Osteocyte (in vitro differentiated cells): ENCODE measurements at regions not wholly inside any gene's neighbourhood (a gene's known extent, or its start where the extent isn't known, plus 50 kb on each side); places are given as distances from the start of the nearest gene placed in this dataset.

Source experiments
- DNase-seq: peaks from one replicate; pipeline ENCODE4 v3.0.0; 2021; ENCODE audit warnings: mixed read lengths; ENCODE audit not compliant: unreplicated experiment; ENCODE audit errors: extremely low spot score
- H3K27ac Mint-ChIP-seq: one replicate; pipeline ENCODE4 v1.8.0; 2021; ENCODE audit warnings: mild to moderate bottlenecking, mixed read lengths; ENCODE audit not compliant: unreplicated experiment
- H3K27me3 Mint-ChIP-seq: one replicate; pipeline ENCODE4 v1.8.0; 2021; ENCODE audit warnings: mixed read lengths; ENCODE audit not compliant: unreplicated experiment
- H3K36me3 Mint-ChIP-seq: one replicate; pipeline ENCODE4 v1.8.0; 2021; ENCODE audit warnings: mixed read lengths; ENCODE audit not compliant: unreplicated experiment
- H3K4me1 Mint-ChIP-seq: one replicate; pipeline ENCODE4 v1.8.0; 2021; ENCODE audit warnings: mixed read lengths; ENCODE audit not compliant: unreplicated experiment
- H3K4me3 Mint-ChIP-seq: one replicate; pipeline ENCODE4 v1.8.0; 2021; ENCODE audit warnings: mild to moderate bottlenecking, moderate library complexity, mixed read lengths; ENCODE audit not compliant: unreplicated experiment
- H3K9me3 Mint-ChIP-seq: one replicate; pipeline ENCODE4 v1.8.0; 2021; ENCODE audit warnings: mixed read lengths; ENCODE audit not compliant: unreplicated experiment
- TF ChIP-seq, protein P1 (sequence below): fragments of 200-600 bp; sonication (generic); IDR thresholded peaks from 2 replicates; pipeline ENCODE4 v1.5.0; 2021; ENCODE audit warnings: antibody characterized with exemption, mild to moderate bottlenecking, moderate library complexity

DNA sequence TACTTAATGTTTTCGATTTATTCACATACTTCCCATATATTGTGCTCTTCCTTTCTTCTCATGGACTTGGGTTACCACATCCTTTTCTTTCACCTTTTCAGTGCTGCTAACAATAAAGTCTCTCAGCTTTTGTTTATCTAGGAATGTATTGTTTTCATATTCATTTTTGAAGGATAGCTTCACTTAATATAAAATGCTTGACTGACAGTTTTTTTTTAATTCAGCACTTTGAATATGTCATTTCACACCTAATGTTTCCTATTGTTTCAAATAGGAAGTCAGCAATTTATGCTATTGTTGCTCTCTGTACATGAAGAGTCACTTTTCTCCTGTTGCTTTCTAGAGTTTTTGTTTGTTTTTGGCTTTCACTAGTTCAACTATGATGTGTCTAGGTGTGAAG lies 738.3 kb upstream of the STXBP6 start:
- peaks cover 51% of the 10 kb centered on the region for H3K9me3 Mint-ChIP-seq
- no peak overlapping the region for H3K4me3 Mint-ChIP-seq

DNA sequence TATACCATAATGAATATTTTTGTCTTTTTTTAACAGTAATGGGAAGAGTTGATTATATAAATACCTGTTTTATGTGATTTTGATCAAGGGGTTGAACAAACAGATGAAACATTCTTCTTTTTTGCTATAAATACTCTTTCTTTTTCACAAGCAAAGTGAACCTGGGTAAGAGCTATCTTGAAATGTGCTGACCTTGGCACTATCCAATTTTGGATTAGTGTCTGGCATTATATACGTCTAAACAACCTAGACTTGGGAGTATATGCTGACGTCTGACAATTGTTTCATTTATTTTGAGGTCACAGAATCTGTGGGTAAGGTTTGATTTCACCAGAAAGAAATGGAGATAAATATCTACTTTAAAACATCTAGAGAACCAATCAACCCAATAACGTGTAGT lies 716.0 kb upstream of the STXBP6 start:
- Mint-ChIP-seq H3K27me3 (no peaks in the 10 kb centered on the region), H3K9me3 (peaks cover 46% of the 10 kb centered on the region), H3K4me3 (no peak overlapping the region), H3K27ac (no peak overlapping the region), H3K4me1 (no peaks in the 10 kb centered on the region), H3K36me3 (no peaks in the 10 kb centered on the region)
- DNase-seq: no peak
- TF ChIP-seq, protein P1, sequence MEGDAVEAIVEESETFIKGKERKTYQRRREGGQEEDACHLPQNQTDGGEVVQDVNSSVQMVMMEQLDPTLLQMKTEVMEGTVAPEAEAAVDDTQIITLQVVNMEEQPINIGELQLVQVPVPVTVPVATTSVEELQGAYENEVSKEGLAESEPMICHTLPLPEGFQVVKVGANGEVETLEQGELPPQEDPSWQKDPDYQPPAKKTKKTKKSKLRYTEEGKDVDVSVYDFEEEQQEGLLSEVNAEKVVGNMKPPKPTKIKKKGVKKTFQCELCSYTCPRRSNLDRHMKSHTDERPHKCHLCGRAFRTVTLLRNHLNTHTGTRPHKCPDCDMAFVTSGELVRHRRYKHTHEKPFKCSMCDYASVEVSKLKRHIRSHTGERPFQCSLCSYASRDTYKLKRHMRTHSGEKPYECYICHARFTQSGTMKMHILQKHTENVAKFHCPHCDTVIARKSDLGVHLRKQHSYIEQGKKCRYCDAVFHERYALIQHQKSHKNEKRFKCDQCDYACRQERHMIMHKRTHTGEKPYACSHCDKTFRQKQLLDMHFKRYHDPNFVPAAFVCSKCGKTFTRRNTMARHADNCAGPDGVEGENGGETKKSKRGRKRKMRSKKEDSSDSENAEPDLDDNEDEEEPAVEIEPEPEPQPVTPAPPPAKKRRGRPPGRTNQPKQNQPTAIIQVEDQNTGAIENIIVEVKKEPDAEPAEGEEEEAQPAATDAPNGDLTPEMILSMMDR: no peak

More for the DNA sequence above, 738.3 kb upstream of the STXBP6 start:
- no peaks in the 10 kb centered on the region for H3K4me1 Mint-ChIP-seq
- no peak overlapping the region for H3K27ac Mint-ChIP-seq
- no peak for DNase-seq
- H3K27me3 Mint-ChIP-seq: no peaks in the 10 kb centered on the region
- H3K36me3 Mint-ChIP-seq: no peaks in the 10 kb centered on the region
- TF ChIP-seq, protein P1: no peak

DNA sequence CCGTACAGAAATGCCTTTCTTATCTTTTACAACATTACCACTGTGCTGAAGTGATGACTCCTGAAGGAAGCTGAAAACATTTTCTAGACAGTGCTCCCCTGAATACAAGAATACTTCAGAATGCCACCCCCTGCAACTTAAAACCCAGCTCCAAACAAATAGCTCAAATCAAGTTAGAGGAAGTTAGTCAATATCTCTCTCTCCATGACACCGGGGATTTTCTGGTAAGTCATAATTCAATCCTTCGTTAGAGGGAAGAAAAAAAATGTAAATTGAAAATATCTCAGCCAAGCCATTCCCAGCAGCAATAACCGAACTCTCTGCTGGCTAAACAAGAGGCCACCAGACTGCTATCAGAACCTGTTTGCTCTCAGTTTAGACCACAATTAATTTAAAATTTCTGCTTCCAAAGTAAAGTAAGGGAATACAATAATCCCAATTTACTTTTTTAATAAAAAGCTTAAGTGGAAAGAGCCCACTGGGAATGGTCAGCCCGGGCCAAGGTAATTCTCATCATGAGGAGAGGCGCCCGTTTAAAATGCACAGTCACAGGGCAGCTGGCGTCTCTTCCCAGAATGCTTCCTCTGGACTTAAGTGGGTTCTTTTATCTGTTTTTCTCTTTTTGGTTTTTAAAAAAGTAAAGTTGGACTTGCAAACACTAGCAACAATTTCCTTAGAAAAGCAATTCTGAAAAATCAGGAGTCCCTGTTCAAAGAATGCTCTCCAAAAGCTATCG lies 710.1 kb upstream of the STXBP6 start:
- Mint-ChIP-seq H3K36me3 (no peaks in the 10 kb centered on the region), H3K4me1 (no peaks in the 10 kb centered on the region), H3K4me3 (no peak overlapping the region), H3K27ac (no peak overlapping the region), H3K27me3 (no peaks in the 10 kb centered on the region), H3K9me3 (peaks cover 34% of the 10 kb centered on the region)
- TF ChIP-seq, protein P1: no peak
- DNase-seq: no peak

DNA sequence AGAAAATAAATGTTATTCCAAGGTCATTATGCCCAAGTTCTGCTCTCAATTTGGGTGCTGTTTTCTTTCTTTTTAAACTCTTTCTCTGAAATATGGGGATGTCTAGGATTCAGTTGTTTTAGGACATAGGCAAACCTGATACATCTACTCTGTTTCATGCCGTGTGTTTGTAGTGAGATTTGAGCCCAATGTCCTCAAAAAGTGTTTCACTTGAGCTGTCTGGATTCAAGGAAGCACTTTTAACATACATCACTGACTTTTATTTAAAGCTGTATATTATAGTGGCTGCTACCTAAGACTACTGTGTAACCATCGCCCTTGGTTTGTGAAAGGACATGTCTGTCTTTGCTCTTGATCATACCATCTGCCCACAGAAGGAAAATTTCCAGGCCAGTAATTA lies 709.3 kb upstream of the STXBP6 start:
- H3K4me3 Mint-ChIP-seq: no peak overlapping the region
- TF ChIP-seq, protein P1: no peak
- no peaks in the 10 kb centered on the region for H3K4me1 Mint-ChIP-seq
- H3K36me3 Mint-ChIP-seq: no peaks in the 10 kb centered on the region
- DNase-seq: no peak
- H3K27me3 Mint-ChIP-seq: no peaks in the 10 kb centered on the region
- no peak overlapping the region for H3K27ac Mint-ChIP-seq
- H3K9me3 Mint-ChIP-seq: peaks cover 39% of the 10 kb centered on the region

DNA sequence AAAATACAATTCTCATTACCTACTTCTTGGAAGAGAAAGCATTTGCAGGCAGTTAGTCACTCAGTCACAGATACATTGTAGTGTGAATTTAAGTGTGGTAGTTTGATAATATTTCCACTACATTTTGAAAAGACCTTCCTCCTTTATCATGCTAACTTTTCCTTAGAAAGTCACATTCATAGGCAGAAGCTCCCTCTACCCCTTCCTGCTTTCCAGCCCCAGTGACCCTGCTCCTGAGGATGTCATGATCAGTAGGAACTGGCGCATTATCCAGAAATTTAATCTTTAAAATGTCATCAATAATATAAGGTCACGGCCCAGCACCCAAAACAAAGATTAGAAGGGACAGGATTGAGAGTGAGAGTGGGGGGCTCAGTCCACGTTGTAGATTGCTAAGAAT lies 707.4 kb upstream of the STXBP6 start:
- no peak for DNase-seq
- TF ChIP-seq, protein P1: no peak
- Mint-ChIP-seq H3K4me3 (no peak overlapping the region), H3K36me3 (no peaks in the 10 kb centered on the region), H3K27me3 (no peaks in the 10 kb centered on the region), H3K9me3 (peaks cover 43% of the 10 kb centered on the region), H3K4me1 (no peaks in the 10 kb centered on the region), H3K27ac (no peak overlapping the region)
